ENCODE measurements at regions not wholly inside any gene's neighbourhood (a gene's known extent, or its start where the extent isn't known, plus 50 kb on each side); places are given as distances from the start of the nearest gene placed in this dataset.

DNA sequence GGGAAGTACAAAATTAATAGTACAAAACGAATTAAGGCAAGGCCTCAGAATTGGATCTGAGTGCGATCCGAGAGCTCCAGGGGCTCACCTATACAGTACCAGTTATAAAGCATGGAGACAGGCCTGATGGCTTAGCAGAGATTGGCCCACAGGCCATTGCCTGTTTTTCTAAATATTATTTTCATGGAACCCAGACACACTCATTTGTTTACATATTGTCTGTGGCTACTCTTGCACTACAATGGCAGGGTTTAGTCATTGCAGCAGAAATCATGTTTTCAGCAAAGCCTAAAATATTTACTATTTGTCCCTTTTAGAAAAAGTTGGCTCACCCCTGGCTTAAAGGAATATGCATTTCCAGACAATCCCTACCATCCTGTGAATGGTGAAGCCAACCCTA is 578.9 kb downstream of the PLPP3 start (continued):
- no peak for TF ChIP-seq CHD1 (IDR thresholded peaks at IDR 0.05; ENCODE audit: low read depth, low read length)
- no peak for TF ChIP-seq RFX5 (IDR thresholded peaks at IDR 0.05; ENCODE audit: borderline replicate concordance, low read depth, low read length)
- TF ChIP-seq, protein P1, sequence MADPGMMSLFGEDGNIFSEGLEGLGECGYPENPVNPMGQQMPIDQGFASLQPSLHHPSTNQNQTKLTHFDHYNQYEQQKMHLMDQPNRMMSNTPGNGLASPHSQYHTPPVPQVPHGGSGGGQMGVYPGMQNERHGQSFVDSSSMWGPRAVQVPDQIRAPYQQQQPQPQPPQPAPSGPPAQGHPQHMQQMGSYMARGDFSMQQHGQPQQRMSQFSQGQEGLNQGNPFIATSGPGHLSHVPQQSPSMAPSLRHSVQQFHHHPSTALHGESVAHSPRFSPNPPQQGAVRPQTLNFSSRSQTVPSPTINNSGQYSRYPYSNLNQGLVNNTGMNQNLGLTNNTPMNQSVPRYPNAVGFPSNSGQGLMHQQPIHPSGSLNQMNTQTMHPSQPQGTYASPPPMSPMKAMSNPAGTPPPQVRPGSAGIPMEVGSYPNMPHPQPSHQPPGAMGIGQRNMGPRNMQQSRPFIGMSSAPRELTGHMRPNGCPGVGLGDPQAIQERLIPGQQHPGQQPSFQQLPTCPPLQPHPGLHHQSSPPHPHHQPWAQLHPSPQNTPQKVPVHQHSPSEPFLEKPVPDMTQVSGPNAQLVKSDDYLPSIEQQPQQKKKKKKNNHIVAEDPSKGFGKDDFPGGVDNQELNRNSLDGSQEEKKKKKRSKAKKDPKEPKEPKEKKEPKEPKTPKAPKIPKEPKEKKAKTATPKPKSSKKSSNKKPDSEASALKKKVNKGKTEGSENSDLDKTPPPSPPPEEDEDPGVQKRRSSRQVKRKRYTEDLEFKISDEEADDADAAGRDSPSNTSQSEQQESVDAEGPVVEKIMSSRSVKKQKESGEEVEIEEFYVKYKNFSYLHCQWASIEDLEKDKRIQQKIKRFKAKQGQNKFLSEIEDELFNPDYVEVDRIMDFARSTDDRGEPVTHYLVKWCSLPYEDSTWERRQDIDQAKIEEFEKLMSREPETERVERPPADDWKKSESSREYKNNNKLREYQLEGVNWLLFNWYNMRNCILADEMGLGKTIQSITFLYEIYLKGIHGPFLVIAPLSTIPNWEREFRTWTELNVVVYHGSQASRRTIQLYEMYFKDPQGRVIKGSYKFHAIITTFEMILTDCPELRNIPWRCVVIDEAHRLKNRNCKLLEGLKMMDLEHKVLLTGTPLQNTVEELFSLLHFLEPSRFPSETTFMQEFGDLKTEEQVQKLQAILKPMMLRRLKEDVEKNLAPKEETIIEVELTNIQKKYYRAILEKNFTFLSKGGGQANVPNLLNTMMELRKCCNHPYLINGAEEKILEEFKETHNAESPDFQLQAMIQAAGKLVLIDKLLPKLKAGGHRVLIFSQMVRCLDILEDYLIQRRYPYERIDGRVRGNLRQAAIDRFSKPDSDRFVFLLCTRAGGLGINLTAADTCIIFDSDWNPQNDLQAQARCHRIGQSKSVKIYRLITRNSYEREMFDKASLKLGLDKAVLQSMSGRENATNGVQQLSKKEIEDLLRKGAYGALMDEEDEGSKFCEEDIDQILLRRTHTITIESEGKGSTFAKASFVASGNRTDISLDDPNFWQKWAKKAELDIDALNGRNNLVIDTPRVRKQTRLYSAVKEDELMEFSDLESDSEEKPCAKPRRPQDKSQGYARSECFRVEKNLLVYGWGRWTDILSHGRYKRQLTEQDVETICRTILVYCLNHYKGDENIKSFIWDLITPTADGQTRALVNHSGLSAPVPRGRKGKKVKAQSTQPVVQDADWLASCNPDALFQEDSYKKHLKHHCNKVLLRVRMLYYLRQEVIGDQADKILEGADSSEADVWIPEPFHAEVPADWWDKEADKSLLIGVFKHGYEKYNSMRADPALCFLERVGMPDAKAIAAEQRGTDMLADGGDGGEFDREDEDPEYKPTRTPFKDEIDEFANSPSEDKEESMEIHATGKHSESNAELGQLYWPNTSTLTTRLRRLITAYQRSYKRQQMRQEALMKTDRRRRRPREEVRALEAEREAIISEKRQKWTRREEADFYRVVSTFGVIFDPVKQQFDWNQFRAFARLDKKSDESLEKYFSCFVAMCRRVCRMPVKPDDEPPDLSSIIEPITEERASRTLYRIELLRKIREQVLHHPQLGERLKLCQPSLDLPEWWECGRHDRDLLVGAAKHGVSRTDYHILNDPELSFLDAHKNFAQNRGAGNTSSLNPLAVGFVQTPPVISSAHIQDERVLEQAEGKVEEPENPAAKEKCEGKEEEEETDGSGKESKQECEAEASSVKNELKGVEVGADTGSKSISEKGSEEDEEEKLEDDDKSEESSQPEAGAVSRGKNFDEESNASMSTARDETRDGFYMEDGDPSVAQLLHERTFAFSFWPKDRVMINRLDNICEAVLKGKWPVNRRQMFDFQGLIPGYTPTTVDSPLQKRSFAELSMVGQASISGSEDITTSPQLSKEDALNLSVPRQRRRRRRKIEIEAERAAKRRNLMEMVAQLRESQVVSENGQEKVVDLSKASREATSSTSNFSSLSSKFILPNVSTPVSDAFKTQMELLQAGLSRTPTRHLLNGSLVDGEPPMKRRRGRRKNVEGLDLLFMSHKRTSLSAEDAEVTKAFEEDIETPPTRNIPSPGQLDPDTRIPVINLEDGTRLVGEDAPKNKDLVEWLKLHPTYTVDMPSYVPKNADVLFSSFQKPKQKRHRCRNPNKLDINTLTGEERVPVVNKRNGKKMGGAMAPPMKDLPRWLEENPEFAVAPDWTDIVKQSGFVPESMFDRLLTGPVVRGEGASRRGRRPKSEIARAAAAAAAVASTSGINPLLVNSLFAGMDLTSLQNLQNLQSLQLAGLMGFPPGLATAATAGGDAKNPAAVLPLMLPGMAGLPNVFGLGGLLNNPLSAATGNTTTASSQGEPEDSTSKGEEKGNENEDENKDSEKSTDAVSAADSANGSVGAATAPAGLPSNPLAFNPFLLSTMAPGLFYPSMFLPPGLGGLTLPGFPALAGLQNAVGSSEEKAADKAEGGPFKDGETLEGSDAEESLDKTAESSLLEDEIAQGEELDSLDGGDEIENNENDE (IDR thresholded peaks at IDR 0.05; ENCODE audit: insufficient replicate concordance, low read length), result no peak
- no peak for TF ChIP-seq TEAD4 (IDR thresholded peaks at IDR 0.05; ENCODE audit: low read depth, low read length)
- TF ChIP-seq POU5F1 (IDR thresholded peaks at IDR 0.05; ENCODE audit: low read depth, low read length), result no peak
- no peak for TF ChIP-seq JUND (IDR thresholded peaks at IDR 0.05; ENCODE audit: low read length)
